B cell (primary cell): ENCODE measurements at regions not wholly inside any gene's neighbourhood (a gene's known extent, or its start where the extent isn't known, plus 50 kb on each side); places are given as distances from the start of the nearest gene placed in this dataset.

Source experiments
- ATAC-seq: fragments of 200-7000 bp; cut with Tn5 transposase; one replicate; pipeline ENCODE4 v1.10.0; 2021; ENCODE audit warnings: low read depth, mild to moderate bottlenecking, moderate number of reproducible peaks, moderate library complexity
- CTCF ChIA-PET: fragments of 350-600 bp; sonication (Branson Sonifier 250); formaldehyde crosslinking; loops from one replicate; lab custom pipeline; 2021; ENCODE audit warnings: antibody characterized with exemption, inconsistent platforms; lab: Charles Lee
- POLR2A ChIA-PET: fragments of 350-600 bp; sonication (Branson Sonifier 250); formaldehyde crosslinking; loops from one replicate; lab custom pipeline; 2021; ENCODE audit warnings: antibody characterized with exemption; lab: Charles Lee
- DNase-seq: peaks from one replicate; pipeline ENCODE4 v3.0.0; 2013
- H2AFZ ChIP-seq: 2 replicates; pipeline ENCODE4 v1.6.1; 2012; ENCODE audit warnings: mild to moderate bottlenecking, low read depth, low read length; ENCODE audit not compliant: insufficient read depth, poor library complexity, severe bottlenecking
- H3K27ac ChIP-seq, 2 donors: 1 replicate in 1 of 2; 2 replicates in 1 of 2; pipeline ENCODE4 v1.5.1; 2012 to 2013; ENCODE audit warnings: low read length in 2 of 2, mild to moderate bottlenecking in 2 of 2, moderate library complexity in 1 of 2
- H3K27me3 ChIP-seq, 4 experiments: fragments of 200-600 bp in 1 of 4; sonication (generic) in 1 of 4; replicated peaks in 1 of 4; 1 replicate in 2 of 4; 2 replicates in 2 of 4; pipeline versions ENCODE4 v1.6.1 to v1.7.0; 2013 to 2016; ENCODE audit warnings: low read length in 3 of 4, mild to moderate bottlenecking in 2 of 4, mixed read lengths in 1 of 4, moderate library complexity in 1 of 4; ENCODE audit not compliant: insufficient read depth in 4 of 4, control insufficient read depth in 3 of 4; ENCODE audit errors: control extremely low read depth in 1 of 4
- H3K36me3 ChIP-seq, 2 experiments: replicated peaks in 1 of 2; 1 replicate in 1 of 2; 2 replicates in 1 of 2; pipeline versions ENCODE4 v1.6.1 to v1.7.1; 2013; ENCODE audit warnings: low read length in 1 of 2; ENCODE audit not compliant: insufficient read depth in 2 of 2, control insufficient read depth in 1 of 2; ENCODE audit errors: control extremely low read depth in 1 of 2, extremely low read depth in 1 of 2
- H3K4me1 ChIP-seq, 2 donors: fragments of 200-600 bp in 1 of 2; sonication (generic) in 1 of 2; 1 replicate in 1 of 2; 2 replicates in 1 of 2; pipeline versions ENCODE4 v1.5.1 to v1.6.1; 2013 to 2017; ENCODE audit warnings: low read length in 2 of 2; ENCODE audit not compliant: control insufficient read depth in 2 of 2, insufficient read depth in 2 of 2
- H3K4me2 ChIP-seq: replicated peaks from 2 replicates; pipeline ENCODE3; 2012; ENCODE audit warnings: mild to moderate bottlenecking, low read depth, low read length; ENCODE audit not compliant: poor library complexity, severe bottlenecking
- H3K4me3 ChIP-seq, 5 experiments: fragments of 200-600 bp in 1 of 5; sonication (generic) in 1 of 5; 1 replicate in 3 of 5; 2 replicates in 2 of 5; pipeline versions ENCODE4 v1.5.1 to v1.7.0; 2011 to 2016; ENCODE audit warnings: low read length in 4 of 5, mild to moderate bottlenecking in 4 of 5, low read depth in 2 of 5, control low read depth in 1 of 5, moderate library complexity in 1 of 5; ENCODE audit not compliant: insufficient read depth in 1 of 5; ENCODE audit errors: control extremely low read depth in 1 of 5, extremely low read depth in 1 of 5
- H3K79me2 ChIP-seq: fragments of 200-600 bp; sonication (generic); one replicate; pipeline ENCODE4 v1.6.0; 2016; ENCODE audit warnings: low read length; ENCODE audit not compliant: control insufficient read depth, insufficient read depth
- H3K9ac ChIP-seq: fragments of 200-600 bp; sonication (generic); 2 replicates; pipeline ENCODE4 v1.6.1; 2017; ENCODE audit warnings: mild to moderate bottlenecking, low read length, moderate library complexity
- H3K9me3 ChIP-seq, 3 donors: one replicate each; pipeline versions ENCODE4 v1.6.1 to v1.7.1; 2013; ENCODE audit warnings: low read length in 2 of 3; ENCODE audit not compliant: control insufficient read depth in 2 of 3, insufficient read depth in 1 of 3; ENCODE audit errors: control extremely low read depth in 1 of 3
- H4K20me1 ChIP-seq: 2 replicates; pipeline ENCODE4 v1.6.0; 2012; ENCODE audit warnings: mild to moderate bottlenecking, low read length; ENCODE audit not compliant: insufficient read depth, control insufficient read depth, poor library complexity, severe bottlenecking
- H3K27ac Mint-ChIP-seq: one replicate; pipeline ENCODE4 v1.8.0; 2021; ENCODE audit warnings: mixed read lengths
- H3K27me3 Mint-ChIP-seq: one replicate; pipeline ENCODE4 v1.8.0; 2021; ENCODE audit warnings: mixed read lengths
- H3K4me1 Mint-ChIP-seq: one replicate; pipeline ENCODE4 v1.8.0; 2021; ENCODE audit warnings: mixed read lengths
- H3K4me3 Mint-ChIP-seq: one replicate; pipeline ENCODE4 v1.8.0; 2021; ENCODE audit warnings: mixed read lengths
- H3K9me3 Mint-ChIP-seq: one replicate; pipeline ENCODE4 v1.8.0; 2022; ENCODE audit warnings: mixed read lengths; ENCODE audit not compliant: insufficient read depth
- CTCF ChIP-seq: fragments of 200-600 bp; IDR thresholded peaks from one replicate; pipeline ENCODE4 v1.8.0; 2022; ENCODE audit warnings: antibody characterized with exemption, mild to moderate bottlenecking
- EZH2 ChIP-seq: IDR thresholded peaks from 2 replicates; pipeline ENCODE4 v1.6.1; 2012; ENCODE audit warnings: borderline replicate concordance, low read depth, mild to moderate bottlenecking, moderate library complexity, low read length; ENCODE audit not compliant: insufficient read depth, poor library complexity, severe bottlenecking
- WGBS: methylation state at CpG from one replicate; pipeline ENCODE4 v1.1.5; 2013; ENCODE audit warnings: missing lambda C conversion rate; ENCODE audit not compliant: insufficient coverage; 5-methylcytosine and 5-hydroxymethylcytosine counted together
- intact Hi-C: fragments of 100-400 bp; cut with micrococcal nuclease; formaldehyde crosslinking; loops from one replicate; pipeline ENCODE4 v1.10.0; 2022

- Histone ChIP-seq H3K27me3 (no peaks in the 10 kb centered on the region), H3K4me2 (no peak overlapping the region), H3K27ac (no peak overlapping the region), H3K79me2 (no peaks in the 10 kb centered on the region), H3K4me1 (no peaks in the 10 kb centered on the region), H3K9ac (no peak overlapping the region), H4K20me1 (no peaks in the 10 kb centered on the region), H3K36me3 (no peaks in the 10 kb centered on the region), H2AFZ (no peak overlapping the region), H3K4me3 (no peak overlapping the region), H3K9me3 (peaks cover 0 to 2% (median 0%) of the 10 kb centered on the region in 3 donors)
- Mint-ChIP-seq H3K27ac (no peak overlapping the region), H3K9me3 (peaks cover 8% of the 10 kb centered on the region), H3K27me3 (no peaks in the 10 kb centered on the region), H3K4me1 (no peaks in the 10 kb centered on the region), H3K4me3 (no peak overlapping the region)
- CTCF ChIA-PET = no interaction called here
- no peak for TF ChIP-seq EZH2
- TF ChIP-seq CTCF = no peak
- POLR2A ChIA-PET = no interaction called here
- 88% methylated on average over 1 of the region's 2 CpGs for WGBS
- no peak for ATAC-seq
- DNase-seq = no peak
- intact Hi-C loops = no loop called here
Observed at GRCh38 chr13:89454681-89455080, 1783.5 kb downstream of the SLITRK5 start.

DNA sequence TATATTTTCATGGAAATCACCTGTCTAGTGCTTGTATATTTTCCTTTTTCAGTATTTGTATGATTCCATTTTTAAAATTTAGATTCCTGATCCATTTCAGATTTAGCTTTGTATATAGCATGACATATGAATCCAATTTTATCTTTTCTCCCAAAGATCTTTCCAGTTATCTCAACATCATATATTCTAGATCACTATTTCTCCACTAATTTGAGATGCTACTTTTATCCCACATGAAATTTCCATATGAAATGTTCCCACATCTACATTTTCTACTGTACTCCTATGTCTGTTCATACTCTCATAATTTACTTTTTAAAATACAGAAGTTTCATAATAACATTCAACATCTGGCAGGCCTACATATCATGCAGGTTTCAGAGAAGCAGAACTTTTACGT lies 1784.1 kb downstream of the SLITRK5 start:
- H3K4me3 Mint-ChIP-seq = no peak overlapping the region
- Histone ChIP-seq H3K4me1 (no peaks in the 10 kb centered on the region), H3K4me2 (no peak overlapping the region), H4K20me1 (no peaks in the 10 kb centered on the region), H3K79me2 (no peaks in the 10 kb centered on the region), H3K27me3 (no peaks in the 10 kb centered on the region), H3K9ac (no peak overlapping the region), H3K9me3 (peaks cover 0 to under 1% (median 0%) of the 10 kb centered on the region in 3 donors), H3K36me3 (no peaks in the 10 kb centered on the region), H3K27ac (no peak overlapping the region), H3K4me3 (no peak overlapping the region), H2AFZ (no peak overlapping the region)
- H3K9me3 Mint-ChIP-seq = peaks cover 8% of the 10 kb centered on the region
- no peak overlapping the region for H3K27ac Mint-ChIP-seq
- POLR2A ChIA-PET = no interaction called here
- TF ChIP-seq CTCF (no peak), EZH2 (no peak)
- no CpG with 5 or more reads among the region's 1 CpG for WGBS
- no peaks in the 10 kb centered on the region for H3K27me3 Mint-ChIP-seq
- no peaks in the 10 kb centered on the region for H3K4me1 Mint-ChIP-seq
- ATAC-seq = no peak
- DNase-seq = no peak
- intact Hi-C loops = no loop called here
- CTCF ChIA-PET = no interaction called here
